ENCODE measurements at regions not wholly inside any gene's neighbourhood (a gene's known extent, or its start where the extent isn't known, plus 50 kb on each side); places are given as distances from the start of the nearest gene placed in this dataset.

- Mint-ChIP-seq H3K4me1 (ENCODE audit: unreplicated experiment) (no peaks in the 10 kb centered on the region), H3K9me3 (ENCODE audit: unreplicated experiment) (no peaks in the 10 kb centered on the region), H3K27me3 (ENCODE audit: unreplicated experiment) (peaks cover 5% of the 10 kb centered on the region), H3K36me3 (ENCODE audit: low read depth, unreplicated experiment) (no peaks in the 10 kb centered on the region), H3K4me3 (ENCODE audit: unreplicated experiment) (no peak overlapping the region), H3K27ac (ENCODE audit: unreplicated experiment) (no peak overlapping the region)
- TF ChIP-seq, protein P1, sequence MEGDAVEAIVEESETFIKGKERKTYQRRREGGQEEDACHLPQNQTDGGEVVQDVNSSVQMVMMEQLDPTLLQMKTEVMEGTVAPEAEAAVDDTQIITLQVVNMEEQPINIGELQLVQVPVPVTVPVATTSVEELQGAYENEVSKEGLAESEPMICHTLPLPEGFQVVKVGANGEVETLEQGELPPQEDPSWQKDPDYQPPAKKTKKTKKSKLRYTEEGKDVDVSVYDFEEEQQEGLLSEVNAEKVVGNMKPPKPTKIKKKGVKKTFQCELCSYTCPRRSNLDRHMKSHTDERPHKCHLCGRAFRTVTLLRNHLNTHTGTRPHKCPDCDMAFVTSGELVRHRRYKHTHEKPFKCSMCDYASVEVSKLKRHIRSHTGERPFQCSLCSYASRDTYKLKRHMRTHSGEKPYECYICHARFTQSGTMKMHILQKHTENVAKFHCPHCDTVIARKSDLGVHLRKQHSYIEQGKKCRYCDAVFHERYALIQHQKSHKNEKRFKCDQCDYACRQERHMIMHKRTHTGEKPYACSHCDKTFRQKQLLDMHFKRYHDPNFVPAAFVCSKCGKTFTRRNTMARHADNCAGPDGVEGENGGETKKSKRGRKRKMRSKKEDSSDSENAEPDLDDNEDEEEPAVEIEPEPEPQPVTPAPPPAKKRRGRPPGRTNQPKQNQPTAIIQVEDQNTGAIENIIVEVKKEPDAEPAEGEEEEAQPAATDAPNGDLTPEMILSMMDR (IDR thresholded peaks at IDR 0.05; ENCODE audit: unreplicated experiment), result no peak
- no peak for DNase-seq (ENCODE audit: low spot score)
These were observed 279.0 kb downstream of the PTPRU start for GRCh38 chr1:29515170-29515955.

- Mint-ChIP-seq H3K4me1 (ENCODE audit: unreplicated experiment) (no peaks in the 10 kb centered on the region), H3K27me3 (ENCODE audit: unreplicated experiment) (peaks cover 5% of the 10 kb centered on the region), H3K36me3 (ENCODE audit: low read depth, unreplicated experiment) (no peaks in the 10 kb centered on the region), H3K9me3 (ENCODE audit: unreplicated experiment) (no peaks in the 10 kb centered on the region), H3K27ac (ENCODE audit: unreplicated experiment) (no peak overlapping the region), H3K4me3 (ENCODE audit: unreplicated experiment) (no peak overlapping the region)
- DNase-seq (ENCODE audit: low spot score), result no peak
- TF ChIP-seq, protein P1 (IDR thresholded peaks at IDR 0.05; ENCODE audit: unreplicated experiment), result no peak
These were observed 278.2 kb downstream of the PTPRU start for GRCh38 chr1:29514361-29515169.

DNA sequence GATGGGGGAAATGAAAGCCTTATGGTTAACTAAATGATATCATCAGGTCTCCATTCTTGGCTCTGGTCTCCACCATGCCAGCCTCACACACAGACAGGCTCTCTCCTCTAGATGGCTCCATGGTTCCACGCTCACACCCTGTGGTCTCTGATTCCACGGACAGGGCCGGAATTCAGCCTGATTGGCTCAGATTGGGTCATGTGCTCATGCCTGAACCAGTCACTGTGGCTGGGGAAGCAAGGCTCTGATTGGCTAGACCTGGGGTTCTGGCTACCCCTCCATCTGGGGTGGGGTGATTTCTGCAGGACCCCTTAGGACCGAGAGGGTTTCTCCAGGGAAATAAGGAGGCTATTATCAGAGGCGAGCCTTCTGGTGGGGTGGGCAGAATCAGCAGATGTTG lies 277.0 kb downstream of the PTPRU start:
- peak; percentile 45 for DNase-seq (ENCODE audit: low spot score)
- TF ChIP-seq, protein P1 (IDR thresholded peaks at IDR 0.05; ENCODE audit: unreplicated experiment), result no peak
- no peak overlapping the region for H3K4me3 Mint-ChIP-seq (ENCODE audit: unreplicated experiment)
- peaks cover 3% of the 10 kb centered on the region for H3K27me3 Mint-ChIP-seq (ENCODE audit: unreplicated experiment)
- H3K4me1 Mint-ChIP-seq (ENCODE audit: unreplicated experiment), result no peaks in the 10 kb centered on the region
- H3K9me3 Mint-ChIP-seq (ENCODE audit: unreplicated experiment), result no peaks in the 10 kb centered on the region
- H3K27ac Mint-ChIP-seq (ENCODE audit: unreplicated experiment), result no peak overlapping the region
- H3K36me3 Mint-ChIP-seq (ENCODE audit: low read depth, unreplicated experiment), result no peaks in the 10 kb centered on the region

DNA sequence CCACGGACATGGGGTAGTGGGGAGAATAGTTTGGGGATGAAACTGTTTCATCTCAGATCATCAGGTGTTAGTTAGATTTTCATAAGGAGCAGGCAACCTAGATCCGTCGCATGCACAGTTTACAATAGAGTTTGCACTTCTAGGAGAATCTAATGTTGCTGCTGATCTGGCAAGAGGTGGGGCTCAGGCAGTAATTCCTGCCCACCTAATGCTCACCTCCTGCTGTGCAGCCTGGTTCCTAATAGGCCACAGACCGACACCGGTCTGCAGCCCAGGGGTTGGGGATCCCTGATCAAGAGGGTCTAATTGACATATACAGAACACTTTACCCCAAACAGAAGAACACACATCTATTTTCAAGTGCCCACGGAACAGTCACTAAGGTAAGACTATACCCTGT lies 275.1 kb downstream of the PTPRU start:
- no peak for DNase-seq (ENCODE audit: low spot score)
- Mint-ChIP-seq H3K4me3 (ENCODE audit: unreplicated experiment) (no peak overlapping the region), H3K27me3 (ENCODE audit: unreplicated experiment) (peaks cover 8% of the 10 kb centered on the region), H3K36me3 (ENCODE audit: low read depth, unreplicated experiment) (no peaks in the 10 kb centered on the region), H3K27ac (ENCODE audit: unreplicated experiment) (no peak overlapping the region), H3K9me3 (ENCODE audit: unreplicated experiment) (no peaks in the 10 kb centered on the region), H3K4me1 (ENCODE audit: unreplicated experiment) (no peaks in the 10 kb centered on the region)
- TF ChIP-seq, protein P1 (IDR thresholded peaks at IDR 0.05; ENCODE audit: unreplicated experiment), result no peak

All from endothelial cell (in vitro differentiated cells).